ENCODE measurements at regions not wholly inside any gene's neighbourhood (a gene's known extent, or its start where the extent isn't known, plus 50 kb on each side); places are given as distances from the start of the nearest gene placed in this dataset.

DNA sequence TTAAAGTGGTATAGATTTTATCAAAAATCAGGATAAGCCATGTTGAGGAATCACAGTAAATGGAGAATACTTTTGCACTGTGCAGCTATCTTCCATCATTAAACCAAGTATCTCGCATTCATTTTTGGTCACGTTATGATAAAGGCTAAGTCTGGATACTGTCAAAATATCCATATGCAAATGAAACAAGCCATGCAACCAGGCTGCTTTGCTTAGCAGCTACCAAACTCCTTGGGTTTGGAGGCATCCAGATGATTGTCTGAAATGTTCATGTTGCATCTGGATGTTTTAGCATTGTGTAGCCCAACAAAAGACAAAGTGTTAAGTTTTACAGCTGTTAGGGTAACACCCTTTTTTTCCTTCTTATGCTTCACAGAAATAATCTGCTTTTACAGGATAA lies 322.9 kb upstream of the MDFIC2 start:
- TF ChIP-seq, protein P1, sequence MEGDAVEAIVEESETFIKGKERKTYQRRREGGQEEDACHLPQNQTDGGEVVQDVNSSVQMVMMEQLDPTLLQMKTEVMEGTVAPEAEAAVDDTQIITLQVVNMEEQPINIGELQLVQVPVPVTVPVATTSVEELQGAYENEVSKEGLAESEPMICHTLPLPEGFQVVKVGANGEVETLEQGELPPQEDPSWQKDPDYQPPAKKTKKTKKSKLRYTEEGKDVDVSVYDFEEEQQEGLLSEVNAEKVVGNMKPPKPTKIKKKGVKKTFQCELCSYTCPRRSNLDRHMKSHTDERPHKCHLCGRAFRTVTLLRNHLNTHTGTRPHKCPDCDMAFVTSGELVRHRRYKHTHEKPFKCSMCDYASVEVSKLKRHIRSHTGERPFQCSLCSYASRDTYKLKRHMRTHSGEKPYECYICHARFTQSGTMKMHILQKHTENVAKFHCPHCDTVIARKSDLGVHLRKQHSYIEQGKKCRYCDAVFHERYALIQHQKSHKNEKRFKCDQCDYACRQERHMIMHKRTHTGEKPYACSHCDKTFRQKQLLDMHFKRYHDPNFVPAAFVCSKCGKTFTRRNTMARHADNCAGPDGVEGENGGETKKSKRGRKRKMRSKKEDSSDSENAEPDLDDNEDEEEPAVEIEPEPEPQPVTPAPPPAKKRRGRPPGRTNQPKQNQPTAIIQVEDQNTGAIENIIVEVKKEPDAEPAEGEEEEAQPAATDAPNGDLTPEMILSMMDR (IDR thresholded peaks at IDR 0.05; ENCODE audit: insufficient read depth, low read length, poor library complexity, severe bottlenecking), result no peak
- no peak for TF ChIP-seq EZH2phosphoT487 (conservative IDR thresholded peaks at IDR 0.05; ENCODE audit: low read length)

Measured in SU-DHL-6 (cell line).